ENCODE measurements at regions not wholly inside any gene's neighbourhood (a gene's known extent, or its start where the extent isn't known, plus 50 kb on each side); places are given as distances from the start of the nearest gene placed in this dataset.

DNA sequence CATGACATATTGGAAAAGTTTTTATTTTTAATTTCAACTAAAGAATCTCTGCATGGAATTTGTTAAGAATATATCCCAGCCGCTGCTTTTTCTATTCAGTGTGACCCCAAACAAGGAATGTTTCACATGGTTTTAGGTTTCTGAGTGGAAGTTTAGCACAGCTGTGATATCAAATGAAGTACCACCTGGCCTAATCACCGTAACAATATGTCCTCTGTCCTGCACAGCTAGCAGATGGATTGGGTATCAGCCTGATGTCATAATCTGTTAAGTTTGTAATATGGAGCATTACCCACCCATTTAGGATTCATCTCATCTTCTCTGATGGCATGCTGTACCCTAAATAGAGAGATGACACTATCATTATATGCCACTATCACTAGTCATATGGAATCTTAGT is 963.7 kb upstream of the ADGRL2 start (continued):
- TF ChIP-seq EP300 (IDR thresholded peaks at IDR 0.05; ENCODE audit: borderline replicate concordance in 1 of 2, low read depth in 2 of 2, low read length in 2 of 2) (no peak), CEBPB (IDR thresholded peaks at IDR 0.05; ENCODE audit: low read depth, low read length) (no peak), RAD21 (IDR thresholded peaks at IDR 0.05 in 1 of 2, conservative IDR thresholded peaks at IDR 0.05 in 1 of 2; ENCODE audit: low read depth in 2 of 2, low read length in 2 of 2) (no peak), GTF2F1 (IDR thresholded peaks at IDR 0.05; ENCODE audit: borderline replicate concordance, low read depth, low read length) (no peak)
- TF ChIP-seq, protein P1, sequence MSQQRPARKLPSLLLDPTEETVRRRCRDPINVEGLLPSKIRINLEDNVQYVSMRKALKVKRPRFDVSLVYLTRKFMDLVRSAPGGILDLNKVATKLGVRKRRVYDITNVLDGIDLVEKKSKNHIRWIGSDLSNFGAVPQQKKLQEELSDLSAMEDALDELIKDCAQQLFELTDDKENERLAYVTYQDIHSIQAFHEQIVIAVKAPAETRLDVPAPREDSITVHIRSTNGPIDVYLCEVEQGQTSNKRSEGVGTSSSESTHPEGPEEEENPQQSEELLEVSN (IDR thresholded peaks at IDR 0.05), result no peak

All from H1 (cell line).